PC-9 (cell line): ENCODE measurements at regions not wholly inside any gene's neighbourhood (a gene's known extent, or its start where the extent isn't known, plus 50 kb on each side); places are given as distances from the start of the nearest gene placed in this dataset.

Experiments used
- BruUV-seq: library from RNA; stranded (reverse); fragments of 400-500 nt; replicated peaks from 2 replicates; lab custom pipeline; 2021; lab: Mats Ljungman, UMichigan
- CTCF ChIA-PET: fragments of 300-600 bp; sonication (Branson Sonifier 250); formaldehyde crosslinking; loops from one replicate; lab custom pipeline; 2022; ENCODE audit warnings: antibody characterized with exemption; lab: Charles Lee
- POLR2A ChIA-PET: fragments of 300-600 bp; sonication (Branson Sonifier 250); formaldehyde crosslinking; loops from one replicate; lab custom pipeline; 2022; ENCODE audit warnings: antibody characterized with exemption; ENCODE audit not compliant: unreplicated experiment; lab: Charles Lee
- DNase-seq, 2 experiments: peaks; one replicate each; pipeline versions ENCODE4 v3.0.0 to v3.0.0-alpha.2; 2015 to 2022; ENCODE audit warnings: mixed read lengths in 1 of 2
- H2AFZ ChIP-seq: fragments of 200-600 bp; sonication (generic); 2 replicates; pipeline ENCODE4 v1.8.1; 2017; ENCODE audit warnings: antibody characterized with exemption
- H3F3A ChIP-seq: fragments of 200-600 bp; sonication (generic); 2 replicates; pipeline ENCODE4 v1.8.1; 2017; ENCODE audit warnings: antibody characterized with exemption, mild to moderate bottlenecking, low read depth; ENCODE audit not compliant: insufficient read depth
- H3K27ac ChIP-seq: fragments of 200-600 bp; sonication (generic); 2 replicates; pipeline ENCODE4 v1.6.1; 2016; ENCODE audit warnings: mixed run types
- H3K27me3 ChIP-seq: fragments of 200-600 bp; sonication (generic); 2 replicates; pipeline ENCODE4 v1.6.1; 2016; ENCODE audit warnings: low read depth, mixed run types; ENCODE audit not compliant: insufficient read depth
- H3K36me3 ChIP-seq: fragments of 200-600 bp; sonication (generic); 2 replicates; pipeline ENCODE4 v1.6.1; 2016; ENCODE audit warnings: low read depth, mixed run types
- H3K4me1 ChIP-seq: fragments of 200-600 bp; sonication (generic); replicated peaks from 2 replicates; pipeline ENCODE4 v1.6.1; 2016; ENCODE audit warnings: mixed run types; ENCODE audit not compliant: insufficient read depth
- H3K4me2 ChIP-seq: fragments of 200-600 bp; sonication (generic); 2 replicates; pipeline ENCODE4 v1.6.1; 2017; ENCODE audit warnings: mixed run types
- H3K4me3 ChIP-seq: fragments of 200-600 bp; sonication (generic); 2 replicates; pipeline ENCODE4 v1.6.1; 2016; ENCODE audit warnings: mixed run types
- H3K79me2 ChIP-seq: fragments of 200-600 bp; sonication (generic); 2 replicates; pipeline ENCODE4 v1.6.1; 2017; ENCODE audit warnings: low read depth, mixed run types
- H3K9me2 ChIP-seq: fragments of 200-600 bp; sonication (generic); 2 replicates; pipeline ENCODE4 v1.8.1; 2017; ENCODE audit warnings: mild to moderate bottlenecking; ENCODE audit not compliant: insufficient read depth
- H3K9me3 ChIP-seq: fragments of 200-600 bp; sonication (generic); 2 replicates; pipeline ENCODE4 v1.8.1; 2016; ENCODE audit warnings: low read depth; ENCODE audit not compliant: insufficient read depth
- H4K20me1 ChIP-seq: fragments of 200-600 bp; sonication (generic); 2 replicates; pipeline ENCODE4 v1.8.1; 2017; ENCODE audit not compliant: insufficient read depth
- CTCF ChIP-seq: fragments of 200-600 bp; sonication (generic); conservative IDR thresholded peaks from 2 replicates; pipeline ENCODE4 v1.6.1; 2017; ENCODE audit warnings: mixed run types, antibody characterized with exemption, mild to moderate bottlenecking, moderate library complexity
- EZH2 ChIP-seq: fragments of 200-600 bp; sonication (generic); IDR thresholded peaks from 2 replicates; pipeline ENCODE4 v1.8.0; 2017; ENCODE audit warnings: antibody characterized with exemption, low read depth
- intact Hi-C: fragments of 100-400 bp; cut with micrococcal nuclease; formaldehyde crosslinking; loops from one replicate; pipeline ENCODE4 v1.10.0; 2022; ENCODE audit not compliant: unreplicated experiment

DNA sequence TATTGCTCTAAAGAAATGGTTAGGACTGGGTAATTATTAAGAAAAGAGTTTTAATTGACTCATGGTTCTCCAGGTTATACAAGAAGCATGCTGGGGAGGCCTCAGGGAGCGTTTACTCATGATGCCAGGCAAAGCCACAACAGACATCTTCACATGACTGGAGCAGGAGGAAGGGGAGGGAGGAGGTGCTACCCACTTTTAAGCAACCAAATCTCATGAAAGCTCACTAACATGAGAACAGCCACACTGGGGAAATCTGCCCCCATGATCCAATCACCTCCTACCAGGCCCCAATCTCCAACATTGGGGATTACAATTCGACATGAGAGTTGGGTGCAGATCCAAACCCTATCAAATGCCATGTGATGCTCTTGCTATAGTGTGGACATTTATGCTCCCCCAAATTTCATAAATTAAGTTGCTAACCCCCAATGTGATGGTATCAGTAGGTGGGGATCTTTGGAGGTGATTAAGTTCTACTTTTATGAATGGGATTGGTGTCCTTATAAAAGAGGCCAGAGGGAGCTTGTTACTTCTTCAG, 773.6 kb upstream of the CDH10 start:
- Histone ChIP-seq H3K4me2 (no peak overlapping the region), H3K27me3 (no peaks in the 10 kb centered on the region), H3K4me1 (no peaks in the 10 kb centered on the region), H2AFZ (no peak overlapping the region), H3K36me3 (no peaks in the 10 kb centered on the region), H3K27ac (no peak overlapping the region), H3F3A (no peaks in the 10 kb centered on the region), H3K9me2 (peaks cover 3% of the 10 kb centered on the region; the same call in 1 of the 2 replicates), H3K79me2 (no peaks in the 10 kb centered on the region), H3K9me3 (no peaks in the 10 kb centered on the region), H3K4me3 (no peak overlapping the region), H4K20me1 (no peaks in the 10 kb centered on the region)
- TF ChIP-seq CTCF (no peak), EZH2 (no peak)
- ChIA-PET POLR2A (no interaction called here), CTCF (no interaction called here)
- DNase-seq: no peak
- BruUV-seq: no TSS peak
- intact Hi-C loops: no loop called here

GRCh38 chr5:25416960-25417359, 772.2 kb upstream of the CDH10 start:
- intact Hi-C loops: no loop called here
- Histone ChIP-seq H3K27ac (no peak overlapping the region), H2AFZ (no peak overlapping the region), H3K27me3 (no peaks in the 10 kb centered on the region), H3K4me3 (no peak overlapping the region), H3K4me2 (no peak overlapping the region), H4K20me1 (no peaks in the 10 kb centered on the region), H3K9me3 (no peaks in the 10 kb centered on the region), H3K36me3 (no peaks in the 10 kb centered on the region), H3K4me1 (no peaks in the 10 kb centered on the region), H3K79me2 (no peaks in the 10 kb centered on the region), H3K9me2 (no peaks in the 10 kb centered on the region), H3F3A (no peaks in the 10 kb centered on the region)
- no peak for TF ChIP-seq CTCF
- no peak for TF ChIP-seq EZH2
- no peak for DNase-seq
- POLR2A ChIA-PET: no interaction called here
- CTCF ChIA-PET: no interaction called here
- no TSS peak for BruUV-seq

- Histone ChIP-seq H4K20me1 (no peaks in the 10 kb centered on the region), H3K36me3 (no peaks in the 10 kb centered on the region), H3K4me1 (no peaks in the 10 kb centered on the region), H3K27ac (no peak overlapping the region), H3K4me3 (no peak overlapping the region), H3K9me2 (no peaks in the 10 kb centered on the region), H3K27me3 (no peaks in the 10 kb centered on the region), H3K9me3 (no peaks in the 10 kb centered on the region), H2AFZ (no peak overlapping the region), H3K4me2 (no peak overlapping the region), H3K79me2 (no peaks in the 10 kb centered on the region), H3F3A (no peaks in the 10 kb centered on the region)
- BruUV-seq: no TSS peak
- TF ChIP-seq EZH2: no peak
- TF ChIP-seq CTCF: no peak
- DNase-seq: no peak
- intact Hi-C loops: no loop called here
- ChIA-PET CTCF (no interaction called here), POLR2A (no interaction called here)
Observed at GRCh38 chr5:25415970-25416369, 771.2 kb upstream of the CDH10 start.
